K562 (cell line): ENCODE measurements at regions not wholly inside any gene's neighbourhood (a gene's known extent, or its start where the extent isn't known, plus 50 kb on each side); places are given as distances from the start of the nearest gene placed in this dataset.

Source experiments
- DIDO1 ChIP-seq: fragments of 450-650 bp; IDR thresholded peaks from 2 replicates; pipeline ENCODE4 v1.6.1; 2016; ENCODE audit warnings: low read depth, missing biosample characterization, missing genetic modification characterization
- ETV5 ChIP-seq: sonication (generic); formaldehyde crosslinking; IDR thresholded peaks from 2 replicates; pipeline ENCODE4 v1.4.0; 2020; ENCODE audit warnings: low read depth, mild to moderate bottlenecking, missing genetic modification reagents
- GATAD2A ChIP-seq: fragments of 450-650 bp; IDR thresholded peaks from 2 replicates; pipeline ENCODE4 v1.6.1; 2017
- MTA1 ChIP-seq: fragments of 450-650 bp; IDR thresholded peaks from 2 replicates; pipeline ENCODE4 v1.6.1; 2017; ENCODE audit warnings: borderline replicate concordance
- MYNN ChIP-seq, 2 experiments: sonication (generic); formaldehyde crosslinking in 1 of 2; IDR thresholded peaks; 2 replicates each; pipeline versions ENCODE4 v1.5.0 to v1.6.1; 2016 to 2020; ENCODE audit warnings: antibody characterized with exemption in 1 of 2, missing genetic modification reagents in 1 of 2
- NFIC ChIP-seq: fragments of 450-650 bp; IDR thresholded peaks from 2 replicates; pipeline ENCODE4 v1.6.1; 2017; ENCODE audit warnings: mild to moderate bottlenecking, inconsistent platforms
- SAFB ChIP-seq: fragments of 200-400 bp; formaldehyde crosslinking; IDR thresholded peaks from 2 replicates; pipeline ENCODE4 v1.6.1; 2017; ENCODE audit warnings: low read depth, low read length, borderline replicate concordance
- SMAD1 ChIP-seq: fragments of 150-350 bp; IDR thresholded peaks from 2 replicates; pipeline ENCODE4 v1.6.1; 2014; ENCODE audit warnings: low read length, low read depth; ENCODE audit not compliant: partially characterized antibody
- ZFX ChIP-seq: sonication (generic); formaldehyde crosslinking; IDR thresholded peaks from 2 replicates; pipeline ENCODE4 v1.8.0; 2022; ENCODE audit warnings: mild to moderate bottlenecking, missing genetic modification reagents, moderate library complexity
- ZNF175 ChIP-seq: fragments of 200-800 bp; sonication (Bioruptor generic); IDR thresholded peaks from 2 replicates; pipeline ENCODE4 v1.6.1; 2016; ENCODE audit warnings: low read depth, mild to moderate bottlenecking, missing genetic modification characterization, missing compliant biosample characterization
- TF ChIP-seq, protein P1 (sequence below): fragments of 450-650 bp; IDR thresholded peaks from 2 replicates; pipeline ENCODE4 v1.6.1; 2016; ENCODE audit warnings: low read depth, mild to moderate bottlenecking, moderate library complexity
- TF ChIP-seq, protein P2 (sequence below): fragments of 450-650 bp; IDR thresholded peaks from 2 replicates; pipeline ENCODE4 v1.7.0; 2016; ENCODE audit warnings: borderline replicate concordance
- TF ChIP-seq, protein P3 (sequence below): fragments of 250-450 bp; sonication (Bioruptor Pico); IDR thresholded peaks from 2 replicates; pipeline ENCODE4 v1.4.0; 2020
- TF ChIP-seq, protein P4 (sequence below): fragments of 200-800 bp; sonication (Bioruptor generic); IDR thresholded peaks from 2 replicates; pipeline ENCODE4 v1.6.1; 2017; ENCODE audit warnings: missing genetic modification characterization, missing compliant biosample characterization
- TF ChIP-seq, protein P5 (sequence below): fragments of 450-650 bp; IDR thresholded peaks from 2 replicates; pipeline ENCODE4 v1.6.1; 2017; ENCODE audit warnings: antibody characterized with exemption

DNA sequence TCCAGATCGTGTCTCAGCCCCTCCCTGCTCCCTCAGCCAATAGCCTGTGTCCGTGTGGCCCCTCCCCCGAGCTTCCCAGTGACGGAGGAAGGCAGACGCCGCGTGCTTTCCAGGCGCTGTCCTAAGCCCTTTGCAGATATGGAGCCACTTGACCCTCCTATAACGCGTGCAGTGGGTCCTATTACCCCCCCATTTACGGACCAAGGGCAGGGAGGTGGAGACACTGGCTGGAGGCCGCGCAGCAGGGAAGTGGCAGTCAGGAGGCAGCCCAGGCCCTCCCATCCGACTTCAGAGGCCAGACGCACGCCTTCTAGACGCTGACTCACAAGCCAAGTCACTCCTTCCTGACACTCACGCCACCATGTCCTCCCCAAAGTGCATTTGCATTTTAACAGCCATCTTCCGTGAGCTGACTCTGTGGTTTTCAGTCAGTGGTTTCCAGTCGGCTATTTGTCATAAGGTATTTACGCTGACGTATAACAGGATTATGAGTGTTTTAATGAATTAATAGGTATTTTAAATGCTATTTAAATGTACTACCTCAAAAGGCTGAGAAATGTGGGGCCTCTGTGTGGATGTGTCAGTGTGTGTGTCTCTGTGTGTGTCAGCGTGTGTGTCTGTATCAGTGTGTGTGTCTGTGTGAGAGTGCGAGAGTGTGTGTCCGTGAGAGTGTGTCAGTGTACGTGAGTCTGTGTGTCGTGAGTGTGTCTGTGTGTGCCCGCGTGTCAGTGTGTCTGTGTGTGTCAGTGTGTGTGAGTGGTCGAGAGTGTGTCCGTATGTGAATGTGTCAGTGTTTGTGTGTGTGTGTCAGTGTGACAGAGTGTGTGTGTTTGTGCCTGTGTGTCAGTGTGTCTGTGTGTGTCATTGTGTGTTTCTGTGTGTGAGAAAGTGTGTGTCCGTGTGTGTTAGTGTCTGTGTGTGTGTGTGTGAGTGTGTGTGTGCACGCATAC is 92.0 kb upstream of the INSIG1 start (continued):
- TF ChIP-seq, protein P1, sequence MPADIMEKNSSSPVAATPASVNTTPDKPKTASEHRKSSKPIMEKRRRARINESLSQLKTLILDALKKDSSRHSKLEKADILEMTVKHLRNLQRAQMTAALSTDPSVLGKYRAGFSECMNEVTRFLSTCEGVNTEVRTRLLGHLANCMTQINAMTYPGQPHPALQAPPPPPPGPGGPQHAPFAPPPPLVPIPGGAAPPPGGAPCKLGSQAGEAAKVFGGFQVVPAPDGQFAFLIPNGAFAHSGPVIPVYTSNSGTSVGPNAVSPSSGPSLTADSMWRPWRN: peak; percentile 100
- TF ChIP-seq SMAD1: peak; percentile 60
- TF ChIP-seq NFIC: no peak; the same call in none of the 2 replicates
- TF ChIP-seq, protein P2, sequence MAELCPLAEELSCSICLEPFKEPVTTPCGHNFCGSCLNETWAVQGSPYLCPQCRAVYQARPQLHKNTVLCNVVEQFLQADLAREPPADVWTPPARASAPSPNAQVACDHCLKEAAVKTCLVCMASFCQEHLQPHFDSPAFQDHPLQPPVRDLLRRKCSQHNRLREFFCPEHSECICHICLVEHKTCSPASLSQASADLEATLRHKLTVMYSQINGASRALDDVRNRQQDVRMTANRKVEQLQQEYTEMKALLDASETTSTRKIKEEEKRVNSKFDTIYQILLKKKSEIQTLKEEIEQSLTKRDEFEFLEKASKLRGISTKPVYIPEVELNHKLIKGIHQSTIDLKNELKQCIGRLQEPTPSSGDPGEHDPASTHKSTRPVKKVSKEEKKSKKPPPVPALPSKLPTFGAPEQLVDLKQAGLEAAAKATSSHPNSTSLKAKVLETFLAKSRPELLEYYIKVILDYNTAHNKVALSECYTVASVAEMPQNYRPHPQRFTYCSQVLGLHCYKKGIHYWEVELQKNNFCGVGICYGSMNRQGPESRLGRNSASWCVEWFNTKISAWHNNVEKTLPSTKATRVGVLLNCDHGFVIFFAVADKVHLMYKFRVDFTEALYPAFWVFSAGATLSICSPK: peak; percentile 99; the same call in 1 of the 2 replicates
- TF ChIP-seq ZFX: peak; percentile 86
- no peak for TF ChIP-seq GATAD2A
- TF ChIP-seq DIDO1 (tag): peak; percentile 42; the same call in 1 of the 2 replicates
- peak; percentile 95 for TF ChIP-seq ETV5 (CRISPR knock-in tag)
- TF ChIP-seq MTA1: peak; percentile 87
- TF ChIP-seq, protein P3, sequence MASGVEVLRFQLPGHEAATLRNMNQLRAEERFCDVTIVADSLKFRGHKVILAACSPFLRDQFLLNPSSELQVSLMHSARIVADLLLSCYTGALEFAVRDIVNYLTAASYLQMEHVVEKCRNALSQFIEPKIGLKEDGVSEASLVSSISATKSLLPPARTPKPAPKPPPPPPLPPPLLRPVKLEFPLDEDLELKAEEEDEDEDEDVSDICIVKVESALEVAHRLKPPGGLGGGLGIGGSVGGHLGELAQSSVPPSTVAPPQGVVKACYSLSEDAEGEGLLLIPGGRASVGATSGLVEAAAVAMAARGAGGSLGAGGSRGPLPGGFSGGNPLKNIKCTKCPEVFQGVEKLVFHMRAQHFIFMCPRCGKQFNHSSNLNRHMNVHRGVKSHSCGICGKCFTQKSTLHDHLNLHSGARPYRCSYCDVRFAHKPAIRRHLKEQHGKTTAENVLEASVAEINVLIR (CRISPR knock-in tag): peak; percentile 78
- peak; percentile 14; the same call in 1 of the 2 replicates for TF ChIP-seq SAFB
- TF ChIP-seq ZNF175 (CRISPR knock-in tag): peak; percentile 97
- TF ChIP-seq, protein P4, sequence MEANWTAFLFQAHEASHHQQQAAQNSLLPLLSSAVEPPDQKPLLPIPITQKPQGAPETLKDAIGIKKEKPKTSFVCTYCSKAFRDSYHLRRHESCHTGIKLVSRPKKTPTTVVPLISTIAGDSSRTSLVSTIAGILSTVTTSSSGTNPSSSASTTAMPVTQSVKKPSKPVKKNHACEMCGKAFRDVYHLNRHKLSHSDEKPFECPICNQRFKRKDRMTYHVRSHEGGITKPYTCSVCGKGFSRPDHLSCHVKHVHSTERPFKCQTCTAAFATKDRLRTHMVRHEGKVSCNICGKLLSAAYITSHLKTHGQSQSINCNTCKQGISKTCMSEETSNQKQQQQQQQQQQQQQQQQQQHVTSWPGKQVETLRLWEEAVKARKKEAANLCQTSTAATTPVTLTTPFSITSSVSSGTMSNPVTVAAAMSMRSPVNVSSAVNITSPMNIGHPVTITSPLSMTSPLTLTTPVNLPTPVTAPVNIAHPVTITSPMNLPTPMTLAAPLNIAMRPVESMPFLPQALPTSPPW (CRISPR knock-in tag): peak; percentile 96
- TF ChIP-seq, protein P5, sequence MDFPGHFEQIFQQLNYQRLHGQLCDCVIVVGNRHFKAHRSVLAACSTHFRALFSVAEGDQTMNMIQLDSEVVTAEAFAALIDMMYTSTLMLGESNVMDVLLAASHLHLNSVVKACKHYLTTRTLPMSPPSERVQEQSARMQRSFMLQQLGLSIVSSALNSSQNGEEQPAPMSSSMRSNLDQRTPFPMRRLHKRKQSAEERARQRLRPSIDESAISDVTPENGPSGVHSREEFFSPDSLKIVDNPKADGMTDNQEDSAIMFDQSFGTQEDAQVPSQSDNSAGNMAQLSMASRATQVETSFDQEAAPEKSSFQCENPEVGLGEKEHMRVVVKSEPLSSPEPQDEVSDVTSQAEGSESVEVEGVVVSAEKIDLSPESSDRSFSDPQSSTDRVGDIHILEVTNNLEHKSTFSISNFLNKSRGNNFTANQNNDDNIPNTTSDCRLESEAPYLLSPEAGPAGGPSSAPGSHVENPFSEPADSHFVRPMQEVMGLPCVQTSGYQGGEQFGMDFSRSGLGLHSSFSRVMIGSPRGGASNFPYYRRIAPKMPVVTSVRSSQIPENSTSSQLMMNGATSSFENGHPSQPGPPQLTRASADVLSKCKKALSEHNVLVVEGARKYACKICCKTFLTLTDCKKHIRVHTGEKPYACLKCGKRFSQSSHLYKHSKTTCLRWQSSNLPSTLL: peak; percentile 89
- peak; percentile 98 for TF ChIP-seq MYNN (IDR thresholded peaks at IDR 0.05)
- TF ChIP-seq MYNN (CRISPR knock-in tag; IDR thresholded peaks at IDR 0.05): no peak
